GM23338 (cell line): ENCODE measurements at regions not wholly inside any gene's neighbourhood (a gene's known extent, or its start where the extent isn't known, plus 50 kb on each side); places are given as distances from the start of the nearest gene placed in this dataset.

Source experiments
- CREB1 ChIP-seq: fragments of 250-450 bp; sonication (Bioruptor Pico); IDR thresholded peaks from 2 replicates; pipeline ENCODE4 v1.5.0; 2020; ENCODE audit warnings: low read depth, mild to moderate bottlenecking, moderate library complexity
- CTCF ChIP-seq, 2 experiments: fragments of 200-600 bp in 1 of 2; sonication (generic) in 1 of 2; conservative IDR thresholded peaks; 2 replicates each; pipeline versions ENCODE4 v1.5.1 to v1.6.1; 2016 to 2017; ENCODE audit warnings: antibody characterized with exemption in 2 of 2, low read depth in 2 of 2, mild to moderate bottlenecking in 2 of 2, moderate library complexity in 1 of 2
- ETS1 ChIP-seq: IDR thresholded peaks from 2 replicates; pipeline ENCODE4 v1.6.1; 2016; ENCODE audit warnings: antibody characterized with exemption
- EZH2 ChIP-seq: fragments of 200-600 bp; sonication (generic); IDR thresholded peaks from one replicate; pipeline ENCODE4 v1.8.0; 2017; ENCODE audit warnings: antibody characterized with exemption, mild to moderate bottlenecking, low read depth; ENCODE audit not compliant: unreplicated experiment
- EZH2phosphoT487 ChIP-seq: fragments of 200-600 bp; sonication (generic); IDR thresholded peaks from one replicate; pipeline ENCODE4 v1.8.1; 2018; ENCODE audit warnings: antibody characterized with exemption; ENCODE audit not compliant: unreplicated experiment
- JUNB ChIP-seq: IDR thresholded peaks from one replicate; pipeline ENCODE4 v1.6.1; 2016; ENCODE audit warnings: antibody characterized with exemption; ENCODE audit not compliant: unreplicated experiment
- NANOG ChIP-seq: IDR thresholded peaks from 2 replicates; pipeline ENCODE4 v1.6.1; 2016; ENCODE audit warnings: antibody characterized with exemption, borderline replicate concordance
- POLR2AphosphoS5 ChIP-seq: IDR thresholded peaks from 2 replicates; pipeline ENCODE4 v1.6.1; 2016; ENCODE audit warnings: antibody characterized with exemption, low read depth
- REST ChIP-seq: IDR thresholded peaks from one replicate; pipeline ENCODE4 v1.6.1; 2018; ENCODE audit warnings: antibody characterized with exemption; ENCODE audit not compliant: unreplicated experiment
- ZNF114 ChIP-seq: fragments of 250-450 bp; sonication (Bioruptor Pico); IDR thresholded peaks from 2 replicates; pipeline ENCODE4 v1.5.0; 2020; ENCODE audit warnings: mild to moderate bottlenecking, moderate library complexity
- ZNF331 ChIP-seq: fragments of 250-450 bp; sonication (Bioruptor Pico); IDR thresholded peaks from 2 replicates; pipeline ENCODE4 v1.5.0; 2020; ENCODE audit warnings: low read depth, mild to moderate bottlenecking, moderate library complexity

- TF ChIP-seq POLR2AphosphoS5 (no peak), CTCF (conservative IDR thresholded peaks at IDR 0.05; ENCODE audit: low read depth in 2 of 2) (no peak), EZH2 (no peak), REST (no peak), CREB1 (no peak), JUNB (no peak), EZH2phosphoT487 (no peak), ZNF114 (no peak), ZNF331 (no peak), NANOG (no peak), ETS1 (no peak)
These were observed 254.9 kb upstream of the CWC22 start for GRCh38 chr2:180261976-180262375.
